PC-3 (cell line): ENCODE measurements at regions not wholly inside any gene's neighbourhood (a gene's known extent, or its start where the extent isn't known, plus 50 kb on each side); places are given as distances from the start of the nearest gene placed in this dataset.
"Not testable (repeated sequence)": the region's sequence is repeated elsewhere in the genome, so short reads cannot be mapped to it uniquely, and the experiment has no call there.

Source experiments
- ATAC-seq: fragments of 200-7000 bp; cut with Tn5 transposase; 2 replicates; pipeline ENCODE4 v1.9.1; 2020; ENCODE audit warnings: mild to moderate bottlenecking, moderate library complexity
- BruUV-seq: library from RNA; stranded (reverse); fragments of 400-500 nt; replicated peaks from 2 replicates; lab custom pipeline; 2021; lab: Mats Ljungman, UMichigan
- CTCF ChIA-PET: fragments of 300-600 bp; sonication (Branson Sonifier 250); formaldehyde crosslinking; loops from one replicate; lab custom pipeline; 2022; ENCODE audit warnings: antibody characterized with exemption; lab: Charles Lee
- POLR2A ChIA-PET: fragments of 300-600 bp; sonication (Branson Sonifier 250); formaldehyde crosslinking; loops from one replicate; lab custom pipeline; 2022; ENCODE audit warnings: antibody characterized with exemption; ENCODE audit not compliant: unreplicated experiment; lab: Charles Lee
- DNase-seq: peaks from one replicate; pipeline ENCODE4 v3.0.0-alpha.2; 2015
- H2AFZ ChIP-seq: fragments of 300-600 bp; sonication (generic); 2 replicates; pipeline ENCODE4 v1.6.0; 2016; ENCODE audit warnings: antibody characterized with exemption, low read length
- H3F3A ChIP-seq: fragments of 300-600 bp; sonication (generic); one replicate; pipeline ENCODE4 v1.6.0; 2017; ENCODE audit warnings: antibody characterized with exemption, low read length, control low read depth, mild to moderate bottlenecking; ENCODE audit not compliant: unreplicated experiment
- H3K27ac ChIP-seq: fragments of 300-600 bp; sonication (generic); 2 replicates; pipeline ENCODE4 v1.5.1; 2016; ENCODE audit warnings: mild to moderate bottlenecking, low read length
- H3K27me3 ChIP-seq: fragments of 300-600 bp; sonication (generic); 2 replicates; pipeline ENCODE4 v1.6.1; 2016; ENCODE audit warnings: low read length, mixed read lengths
- H3K36me3 ChIP-seq: fragments of 300-600 bp; sonication (generic); 2 replicates; pipeline ENCODE4 v1.6.1; 2016; ENCODE audit warnings: low read depth, mixed run types, low read length, mixed read lengths
- H3K4me1 ChIP-seq: fragments of 300-600 bp; sonication (generic); 2 replicates; pipeline ENCODE4 v1.5.1; 2016; ENCODE audit warnings: low read length; ENCODE audit not compliant: insufficient read depth
- H3K4me2 ChIP-seq: fragments of 300-600 bp; sonication (generic); 2 replicates; pipeline ENCODE4 v1.6.0; 2016; ENCODE audit warnings: low read length
- H3K4me3 ChIP-seq: fragments of 300-600 bp; sonication (generic); 2 replicates; pipeline ENCODE4 v1.5.1; 2016; ENCODE audit warnings: mild to moderate bottlenecking, low read length, mixed read lengths
- H3K79me2 ChIP-seq: fragments of 300-600 bp; sonication (generic); 2 replicates; pipeline ENCODE4 v1.6.1; 2017; ENCODE audit warnings: low read length, mixed read lengths
- H3K9ac ChIP-seq: fragments of 300-600 bp; sonication (generic); 2 replicates; pipeline ENCODE4 v1.6.0; 2016; ENCODE audit warnings: mild to moderate bottlenecking, low read length
- H3K9me2 ChIP-seq: fragments of 300-600 bp; sonication (generic); replicated peaks from 2 replicates; pipeline ENCODE4 v1.6.1; 2016; ENCODE audit warnings: mixed run types, low read length, mixed read lengths
- H3K9me3 ChIP-seq: fragments of 300-600 bp; sonication (generic); 2 replicates; pipeline ENCODE4 v1.6.1; 2016; ENCODE audit warnings: low read length, mixed read lengths
- H4K20me1 ChIP-seq: fragments of 300-600 bp; sonication (generic); 2 replicates; pipeline ENCODE4 v1.6.1; 2016; ENCODE audit warnings: low read length, mixed read lengths
- intact Hi-C: fragments of 100-400 bp; cut with micrococcal nuclease; formaldehyde crosslinking; loops from 2 replicates; pipeline ENCODE4 v1.9.0; 2023

- intact Hi-C loops, H3K9me3 ChIP-seq, H2AFZ ChIP-seq, H3K36me3 ChIP-seq, ATAC-seq, H3K9ac ChIP-seq, DNase-seq, CTCF ChIA-PET, H3K27me3 ChIP-seq, H3K79me2 ChIP-seq, H3K4me3 ChIP-seq, BruUV-seq, H3K9me2 ChIP-seq, POLR2A ChIA-PET, H3F3A ChIP-seq, H4K20me1 ChIP-seq, H3K27ac ChIP-seq, H3K4me1 ChIP-seq, H3K4me2 ChIP-seq: not testable (repeated sequence)
Observed at GRCh38 chr21:9068622-9069021, 1452.8 kb upstream of the TPTE start.

DNA sequence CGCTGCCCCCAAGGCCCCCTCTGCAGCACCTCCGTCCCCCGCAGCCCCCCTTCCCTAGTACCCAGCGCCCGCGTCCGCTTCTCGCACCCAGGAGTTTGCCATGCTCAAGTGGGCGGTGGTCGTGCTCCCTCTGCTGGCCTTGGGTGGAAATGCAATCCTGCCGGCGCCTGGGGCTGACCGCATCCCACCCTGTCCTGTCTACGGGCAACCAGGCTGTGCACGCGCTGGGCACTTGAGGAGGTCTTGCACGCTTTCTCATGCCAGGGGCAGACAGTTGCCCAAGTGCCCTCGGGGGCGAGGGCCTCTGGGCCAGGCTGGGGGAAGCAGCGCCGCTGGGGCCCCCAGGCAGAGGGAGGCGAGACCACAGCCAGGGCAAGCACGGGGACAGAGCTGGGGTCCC is 1450.7 kb upstream of the TPTE start:
- H4K20me1 ChIP-seq, H3K4me2 ChIP-seq, H3K9me3 ChIP-seq, BruUV-seq, H3K27ac ChIP-seq, H3K79me2 ChIP-seq, DNase-seq, POLR2A ChIA-PET, H3K9me2 ChIP-seq, H3K9ac ChIP-seq, H3K27me3 ChIP-seq, intact Hi-C loops, CTCF ChIA-PET, ATAC-seq, H3F3A ChIP-seq, H3K4me1 ChIP-seq, H3K4me3 ChIP-seq, H3K36me3 ChIP-seq, H2AFZ ChIP-seq: not testable (repeated sequence)

- H3K4me3 ChIP-seq, BruUV-seq, H3K4me2 ChIP-seq, POLR2A ChIA-PET, CTCF ChIA-PET, H2AFZ ChIP-seq, H3K27ac ChIP-seq, H4K20me1 ChIP-seq, H3K9me2 ChIP-seq, H3F3A ChIP-seq, H3K4me1 ChIP-seq, DNase-seq, ATAC-seq, H3K9me3 ChIP-seq, H3K36me3 ChIP-seq, H3K27me3 ChIP-seq, H3K9ac ChIP-seq, H3K79me2 ChIP-seq, intact Hi-C loops: not testable (repeated sequence)
Observed at GRCh38 chr21:9073010-9073409, 1448.4 kb upstream of the TPTE start.

- POLR2A ChIA-PET, H3K9ac ChIP-seq, DNase-seq, H3K9me3 ChIP-seq, H3F3A ChIP-seq, H3K9me2 ChIP-seq, BruUV-seq, H3K4me1 ChIP-seq, H4K20me1 ChIP-seq, intact Hi-C loops, CTCF ChIA-PET, H3K4me3 ChIP-seq, ATAC-seq, H3K79me2 ChIP-seq, H3K27me3 ChIP-seq, H2AFZ ChIP-seq, H3K27ac ChIP-seq, H3K36me3 ChIP-seq, H3K4me2 ChIP-seq: not testable (repeated sequence)
Observed at GRCh38 chr21:9074772-9075171, 1446.6 kb upstream of the TPTE start.

DNA sequence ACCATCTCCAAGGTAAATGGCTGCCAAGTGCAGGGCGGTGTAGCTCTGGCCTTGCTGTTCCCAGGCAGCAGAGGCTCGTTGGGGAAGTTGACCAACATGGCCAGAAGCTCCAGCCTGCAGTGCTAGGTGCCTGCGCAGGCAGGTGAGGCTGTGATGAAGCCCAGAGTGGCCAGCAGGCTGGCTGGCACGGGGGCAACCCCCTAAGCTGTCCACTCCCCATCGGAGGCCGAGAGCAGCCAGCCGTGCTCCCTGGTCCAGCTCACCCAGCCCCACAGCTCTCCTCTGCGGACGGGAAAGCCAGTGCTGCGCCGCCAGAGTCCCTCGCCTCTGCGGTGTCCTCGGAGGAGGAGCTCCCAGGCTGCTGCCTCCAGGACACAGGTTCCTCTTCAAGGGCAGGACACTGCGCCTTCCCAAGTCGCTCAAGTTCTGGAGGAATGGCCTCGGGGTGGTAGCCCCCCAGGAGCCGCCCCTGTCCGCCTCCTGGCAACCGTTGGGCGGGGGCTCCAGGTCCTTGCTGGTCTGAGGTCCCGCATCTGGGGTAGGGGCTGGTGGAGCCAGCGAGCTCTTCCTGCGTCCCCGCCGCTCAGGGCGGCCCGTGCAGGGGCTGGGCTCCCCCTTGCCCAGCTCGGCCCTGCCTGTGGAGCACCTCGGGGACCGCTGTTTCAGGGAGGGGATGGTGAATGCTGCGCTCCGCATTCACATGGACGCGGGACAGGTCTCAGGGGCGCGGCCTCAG is 1438.1 kb upstream of the TPTE start:
- H4K20me1 ChIP-seq, H3K4me3 ChIP-seq, H3F3A ChIP-seq, H3K4me1 ChIP-seq, CTCF ChIA-PET, POLR2A ChIA-PET, DNase-seq, H3K9me3 ChIP-seq, H3K27ac ChIP-seq, BruUV-seq, H2AFZ ChIP-seq, H3K36me3 ChIP-seq, ATAC-seq, H3K27me3 ChIP-seq, intact Hi-C loops, H3K9me2 ChIP-seq, H3K4me2 ChIP-seq, H3K9ac ChIP-seq, H3K79me2 ChIP-seq: not testable (repeated sequence)

DNA sequence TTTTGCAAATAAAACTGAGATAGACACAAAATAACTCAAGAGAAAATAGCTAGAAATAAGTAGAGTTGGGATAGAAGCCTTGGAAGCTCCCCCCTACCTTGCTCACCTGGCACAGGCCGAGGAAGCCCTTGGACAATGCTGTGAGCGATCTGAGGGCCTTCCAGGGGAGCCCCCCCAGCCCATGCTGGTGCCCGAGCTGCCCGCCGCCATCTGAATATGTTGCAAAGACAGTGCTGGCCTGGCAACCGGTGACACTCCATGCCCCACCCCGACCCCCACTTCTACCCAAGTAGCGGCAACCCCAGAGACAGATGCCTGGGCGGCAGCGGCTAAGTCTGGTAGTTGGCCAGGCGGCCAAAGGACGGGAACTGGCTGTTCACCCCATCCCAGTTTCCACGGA is 1435.1 kb upstream of the TPTE start:
- POLR2A ChIA-PET, H3K4me1 ChIP-seq, H3F3A ChIP-seq, H3K27ac ChIP-seq, ATAC-seq, H2AFZ ChIP-seq, DNase-seq, H3K4me2 ChIP-seq, CTCF ChIA-PET, H3K79me2 ChIP-seq, H3K36me3 ChIP-seq, H4K20me1 ChIP-seq, H3K9me2 ChIP-seq, H3K4me3 ChIP-seq, H3K9ac ChIP-seq, H3K27me3 ChIP-seq, H3K9me3 ChIP-seq, intact Hi-C loops, BruUV-seq: not testable (repeated sequence)

- H3K27me3 ChIP-seq, H3K79me2 ChIP-seq, ATAC-seq, H3K9ac ChIP-seq, H4K20me1 ChIP-seq, H3K36me3 ChIP-seq, H3K4me3 ChIP-seq, H3K9me2 ChIP-seq, BruUV-seq, H3K4me1 ChIP-seq, H3K27ac ChIP-seq, CTCF ChIA-PET, intact Hi-C loops, H3F3A ChIP-seq, POLR2A ChIA-PET, H2AFZ ChIP-seq, H3K4me2 ChIP-seq, DNase-seq, H3K9me3 ChIP-seq: not testable (repeated sequence)
Observed at GRCh38 chr21:9087816-9088215, 1433.6 kb upstream of the TPTE start.
